ENCODE measurements at regions not wholly inside any gene's neighbourhood (a gene's known extent, or its start where the extent isn't known, plus 50 kb on each side); places are given as distances from the start of the nearest gene placed in this dataset.

- no peak overlapping the region for H3K18ac ChIP-seq (ENCODE audit: extremely low read depth, low read length)
- no peaks in the 10 kb centered on the region for H4K20me1 ChIP-seq (replicated peaks in 1 of 2; ENCODE audit: control insufficient read depth in 1 of 2, insufficient read depth in 2 of 2, low read length in 2 of 2)
- H4K5ac ChIP-seq (ENCODE audit: insufficient read length, low read depth, low read length) = no peak overlapping the region
- H3K4me3 ChIP-seq (ENCODE audit: extremely low read depth in 1 of 4, insufficient read depth in 2 of 4, low read depth in 3 of 4, low read length in 4 of 4) = no peak overlapping the region
- no peak for TF ChIP-seq TCF12 (IDR thresholded peaks at IDR 0.05; ENCODE audit: low read depth, low read length)
- no peak for TF ChIP-seq POU5F1 (IDR thresholded peaks at IDR 0.05; ENCODE audit: low read depth, low read length)
- TF ChIP-seq RFX5 (IDR thresholded peaks at IDR 0.05; ENCODE audit: borderline replicate concordance, low read depth, low read length) = no peak
- TF ChIP-seq GABPA (IDR thresholded peaks at IDR 0.05; ENCODE audit: borderline replicate concordance, insufficient read depth, low read length) = no peak
- TF ChIP-seq SAP30 (IDR thresholded peaks at IDR 0.05; ENCODE audit: insufficient read depth, insufficient replicate concordance, low read length) = no peak
- TF ChIP-seq EZH2 (IDR thresholded peaks at IDR 0.05; ENCODE audit: low read depth, low read length, severe bottlenecking) = no peak
- TF ChIP-seq CBX5 (IDR thresholded peaks at IDR 0.05; ENCODE audit: low read depth, low read length) = no peak
- no peak for TF ChIP-seq RXRA (IDR thresholded peaks at IDR 0.05; ENCODE audit: insufficient read depth, low read depth, low read length)
- no peak for TF ChIP-seq TAF7 (optimal IDR thresholded peaks at IDR 0.05; ENCODE audit: borderline replicate concordance, low read depth, low read length)
- TF ChIP-seq RBBP5 (IDR thresholded peaks at IDR 0.05; ENCODE audit: borderline replicate concordance, low read depth, low read length) = no peak
- TF ChIP-seq CREB1 (IDR thresholded peaks at IDR 0.05) = no peak
- no peak overlapping the region for H2AK5ac ChIP-seq (ENCODE audit: low read depth, low read length)
- no peaks in the 10 kb centered on the region for H3K79me1 ChIP-seq (ENCODE audit: low read depth, low read length)
- POLR2A ChIA-PET (ENCODE audit: partially characterized antibody) = no interaction called here
- no peak overlapping the region for H2BK20ac ChIP-seq (ENCODE audit: low read length)
- CTCF ChIA-PET (ENCODE audit: partially characterized antibody) = interaction anchor here (0.6 kb wide), 1 partner anchor 16 kb away, joined by 4 read pairs; no protein-coding TSS in a partner anchor
- no peak overlapping the region for H3K27ac ChIP-seq (ENCODE audit: low read depth, low read length)
- no peak overlapping the region for H3K56ac ChIP-seq (replicated peaks; ENCODE audit: insufficient read length, low read depth, low read length)
- no peak overlapping the region for H3K4ac ChIP-seq (replicated peaks; ENCODE audit: insufficient read length, low read depth, low read length)
- H3K9ac ChIP-seq (replicated peaks in 1 of 4; ENCODE audit: extremely low read depth in 1 of 4, low read depth in 3 of 4, low read length in 3 of 4) = no peak overlapping the region
- H3K23ac ChIP-seq (ENCODE audit: insufficient read length) = no peak overlapping the region
- no peak overlapping the region for H2BK5ac ChIP-seq (ENCODE audit: low read depth, low read length)
- DNase-seq (ENCODE audit: low read depth in 1 of 2, low spot score in 2 of 2) = no peak
- no peaks in the 10 kb centered on the region for H3K36me3 ChIP-seq (ENCODE audit: control insufficient read depth in 2 of 4, insufficient read depth in 4 of 4, low read length in 3 of 4)
- H3K14ac ChIP-seq (ENCODE audit: insufficient read length) = no peak overlapping the region
- H2AFZ ChIP-seq (ENCODE audit: low read length) = no peak overlapping the region
- H2BK120ac ChIP-seq (replicated peaks; ENCODE audit: low read depth, low read length) = no peak overlapping the region
- H4K8ac ChIP-seq (ENCODE audit: extremely low read depth, insufficient read depth, low read length) = no peak overlapping the region
- H3K79me2 ChIP-seq (ENCODE audit: control insufficient read depth in 1 of 2, insufficient read depth in 2 of 2, low read length in 2 of 2) = no peaks in the 10 kb centered on the region
- H3K23me2 ChIP-seq (ENCODE audit: low read depth, low read length) = no peaks in the 10 kb centered on the region
- no peaks in the 10 kb centered on the region for H3K9me3 ChIP-seq (ENCODE audit: insufficient read depth in 2 of 2, low read depth in 1 of 2, low read length in 1 of 2)
- no peaks in the 10 kb centered on the region for H3K4me1 ChIP-seq (replicated peaks in 1 of 4; ENCODE audit: control insufficient read depth in 3 of 4, insufficient read depth in 4 of 4, low read length in 3 of 4)
- H2BK15ac ChIP-seq (ENCODE audit: low read length) = no peak overlapping the region
- no peak for FAIRE-seq
- H2BK12ac ChIP-seq (ENCODE audit: low read depth, low read length) = no peak overlapping the region
- H4K91ac ChIP-seq (replicated peaks; ENCODE audit: insufficient read length, low read length) = no peak overlapping the region
- no peak overlapping the region for H3K4me2 ChIP-seq (ENCODE audit: insufficient read depth in 1 of 2, low read depth in 2 of 2, low read length in 2 of 2)
- no peaks in the 10 kb centered on the region for H3K27me3 ChIP-seq (replicated peaks in 1 of 4; ENCODE audit: control insufficient read depth in 3 of 4, extremely low read depth in 1 of 4, insufficient read depth in 3 of 4, low read length in 3 of 4)
- WGBS, 2 experiments (ENCODE audit: extremely low coverage in 1 of 2, insufficient coverage in 1 of 2, insufficient read length in 1 of 2, insufficient replicate concordance in 2 of 2, low coverage in 1 of 2, low lambda C conversion rate in 2 of 2, missing lambda C conversion rate in 1 of 2) = 94% methylated on average over 5 of the region's 6 CpGs; no CpG with 5 or more reads in 1 of the 2 experiments
Observed at GRCh38 chrX:96449191-96449590, 235.5 kb upstream of the DIAPH2 start.
